ENCODE measurements at regions not wholly inside any gene's neighbourhood (a gene's known extent, or its start where the extent isn't known, plus 50 kb on each side); places are given as distances from the start of the nearest gene placed in this dataset.

DNA sequence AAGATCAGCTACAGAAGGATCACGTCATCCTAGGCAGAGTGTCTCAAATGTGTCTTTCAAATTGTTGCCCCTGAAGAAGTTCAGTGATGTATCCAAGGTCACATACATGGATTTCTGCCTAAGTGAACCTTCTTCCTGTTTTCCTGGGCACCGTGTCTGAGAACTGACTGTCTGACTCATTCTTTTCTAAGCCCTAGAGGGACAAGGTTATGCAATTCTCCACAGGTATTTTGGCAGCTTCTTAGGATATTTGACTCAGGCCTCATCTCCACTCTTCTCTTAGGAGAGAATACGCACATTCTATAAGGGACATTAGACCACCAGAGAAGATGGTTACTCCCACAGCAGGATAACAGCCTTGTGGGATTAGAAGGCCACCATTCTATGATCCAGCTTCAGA is 391.9 kb upstream of the THBS1 start:
- 30 to 34% methylated on average over 3 of the region's 3 CpGs for WGBS, 2 donors
- TF ChIP-seq, protein P1, sequence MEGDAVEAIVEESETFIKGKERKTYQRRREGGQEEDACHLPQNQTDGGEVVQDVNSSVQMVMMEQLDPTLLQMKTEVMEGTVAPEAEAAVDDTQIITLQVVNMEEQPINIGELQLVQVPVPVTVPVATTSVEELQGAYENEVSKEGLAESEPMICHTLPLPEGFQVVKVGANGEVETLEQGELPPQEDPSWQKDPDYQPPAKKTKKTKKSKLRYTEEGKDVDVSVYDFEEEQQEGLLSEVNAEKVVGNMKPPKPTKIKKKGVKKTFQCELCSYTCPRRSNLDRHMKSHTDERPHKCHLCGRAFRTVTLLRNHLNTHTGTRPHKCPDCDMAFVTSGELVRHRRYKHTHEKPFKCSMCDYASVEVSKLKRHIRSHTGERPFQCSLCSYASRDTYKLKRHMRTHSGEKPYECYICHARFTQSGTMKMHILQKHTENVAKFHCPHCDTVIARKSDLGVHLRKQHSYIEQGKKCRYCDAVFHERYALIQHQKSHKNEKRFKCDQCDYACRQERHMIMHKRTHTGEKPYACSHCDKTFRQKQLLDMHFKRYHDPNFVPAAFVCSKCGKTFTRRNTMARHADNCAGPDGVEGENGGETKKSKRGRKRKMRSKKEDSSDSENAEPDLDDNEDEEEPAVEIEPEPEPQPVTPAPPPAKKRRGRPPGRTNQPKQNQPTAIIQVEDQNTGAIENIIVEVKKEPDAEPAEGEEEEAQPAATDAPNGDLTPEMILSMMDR (IDR thresholded peaks at IDR 0.05), result no peak
- TF ChIP-seq POLR2A (IDR thresholded peaks at IDR 0.05), result no peak
- H3K4me3 ChIP-seq (ENCODE audit: low read depth, poor library complexity, severe bottlenecking), result no peak overlapping the region
- peak in 1 of 2 donors; percentile 37 for DNase-seq (ENCODE audit: low spot score in 2 of 2)
- intact Hi-C loops (cut with DNase I; ENCODE audit: low total_unique reads), result no loop called here

DNA sequence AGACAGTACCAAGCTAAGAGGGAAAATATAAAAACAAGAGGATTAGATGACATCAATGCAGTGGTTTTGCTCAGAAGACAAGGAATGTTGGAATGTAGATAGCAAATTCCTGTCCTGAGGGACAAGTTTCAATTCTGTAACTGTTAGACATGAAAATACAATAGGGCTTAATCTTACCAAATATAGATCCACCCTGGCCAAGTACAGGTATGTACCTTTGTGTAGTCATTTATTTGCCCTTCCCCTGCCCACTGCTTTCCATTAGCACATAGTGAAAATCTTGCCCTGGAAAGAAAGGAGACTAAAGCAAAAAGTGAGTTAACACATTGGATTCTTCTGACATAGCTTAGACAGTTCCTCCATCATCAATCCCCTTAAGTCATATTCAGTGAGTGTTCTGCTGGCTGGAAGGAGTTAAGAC is 389.0 kb upstream of the THBS1 start:
- H3K4me3 ChIP-seq (ENCODE audit: low read depth, poor library complexity, severe bottlenecking), result no peak overlapping the region
- intact Hi-C loops (cut with DNase I; ENCODE audit: low total_unique reads), result no loop called here
- TF ChIP-seq, protein P1 (IDR thresholded peaks at IDR 0.05), result no peak
- no peak for TF ChIP-seq POLR2A (IDR thresholded peaks at IDR 0.05)
- DNase-seq (ENCODE audit: low spot score in 2 of 2), result no peak

DNA sequence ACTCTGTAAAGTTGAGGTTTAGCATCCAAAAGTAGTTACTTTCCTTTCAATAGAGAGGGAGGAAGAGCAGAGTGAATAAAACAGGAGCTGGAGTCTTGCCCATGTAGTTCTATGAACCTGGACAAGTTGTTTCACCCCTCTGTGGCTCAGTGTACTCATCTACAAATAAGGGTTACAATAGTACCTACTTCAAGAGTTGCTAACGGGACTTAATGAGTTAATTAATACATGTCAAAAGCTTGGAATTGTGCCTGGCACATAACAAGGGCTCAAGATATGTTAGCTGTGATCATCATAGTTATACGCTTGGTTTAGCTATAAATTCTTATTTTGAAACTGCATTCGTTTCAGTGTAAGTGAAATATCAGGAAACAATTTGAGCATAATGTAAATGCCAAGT is 388.5 kb upstream of the THBS1 start:
- 38 to 45% methylated on average over 3 of the region's 3 CpGs for WGBS, 2 donors

DNA sequence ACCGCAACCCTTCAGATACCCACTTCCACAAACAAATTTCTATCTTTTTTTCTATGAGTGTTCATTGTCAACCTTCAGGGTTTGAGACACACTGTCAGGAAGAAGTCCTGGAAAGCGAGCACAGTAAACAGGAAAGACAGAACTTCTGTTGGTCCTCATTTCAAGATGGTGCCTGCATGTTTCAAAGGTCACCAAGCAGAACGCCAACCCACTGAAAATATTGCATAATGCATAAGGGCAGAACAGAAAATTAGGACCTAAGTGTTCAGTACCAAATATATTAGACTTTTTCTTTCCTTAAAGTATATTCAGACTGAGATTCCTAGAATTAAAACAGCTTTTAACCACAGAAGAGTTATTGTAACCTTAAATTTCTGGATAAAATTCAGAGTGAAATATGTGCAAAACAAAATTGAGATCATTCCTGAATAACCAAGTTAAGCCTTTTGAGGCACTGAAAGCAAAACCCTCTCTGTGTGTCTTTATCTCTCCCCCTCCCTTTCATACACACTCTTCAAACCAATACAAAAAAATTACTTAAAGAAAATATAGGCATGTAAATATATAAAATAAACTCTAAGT is 387.8 kb upstream of the THBS1 start:
- H3K4me3 ChIP-seq (ENCODE audit: low read depth, poor library complexity, severe bottlenecking), result no peak overlapping the region
- intact Hi-C loops (cut with DNase I; ENCODE audit: low total_unique reads), result no loop called here
- DNase-seq (ENCODE audit: low spot score in 2 of 2), result no peak
- TF ChIP-seq, protein P1 (IDR thresholded peaks at IDR 0.05), result no peak
- TF ChIP-seq POLR2A (IDR thresholded peaks at IDR 0.05), result no peak
- 89 to 90% methylated on average over 3 of the region's 3 CpGs for WGBS, 2 donors

More for the DNA sequence above, 388.5 kb upstream of the THBS1 start:
- DNase-seq (ENCODE audit: low spot score in 2 of 2), result no peak
- H3K4me3 ChIP-seq (ENCODE audit: low read depth, poor library complexity, severe bottlenecking), result no peak overlapping the region
- no peak for TF ChIP-seq POLR2A (IDR thresholded peaks at IDR 0.05)
- TF ChIP-seq, protein P1 (IDR thresholded peaks at IDR 0.05), result no peak
- intact Hi-C loops (cut with DNase I; ENCODE audit: low total_unique reads), result no loop called here

DNA sequence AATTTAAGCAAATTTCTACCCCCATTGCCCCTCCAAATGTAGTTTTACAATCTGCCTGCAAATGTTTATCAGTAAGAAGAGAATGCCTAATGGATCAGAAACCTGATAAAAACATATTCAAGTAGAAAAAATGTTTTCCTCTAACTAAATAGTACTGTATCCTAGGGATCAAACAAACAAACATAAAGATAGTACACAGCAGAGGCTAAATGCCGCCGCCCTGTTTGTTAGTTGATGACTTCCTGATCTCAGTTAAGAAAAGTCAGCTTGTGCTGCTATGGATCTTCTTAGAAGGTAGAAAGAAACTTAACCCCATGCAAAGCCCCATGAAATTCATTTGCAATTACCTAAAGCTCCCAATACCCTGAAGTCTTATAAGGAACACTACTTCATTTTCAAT is 387.3 kb upstream of the THBS1 start:
- no peak for DNase-seq (ENCODE audit: low spot score in 2 of 2)
- no peak for TF ChIP-seq POLR2A (IDR thresholded peaks at IDR 0.05)
- no peak overlapping the region for H3K4me3 ChIP-seq (ENCODE audit: low read depth, poor library complexity, severe bottlenecking)
- WGBS, 2 donors, result 73 to 82% methylated on average over 2 of the region's 2 CpGs
- intact Hi-C loops (cut with DNase I; ENCODE audit: low total_unique reads), result no loop called here

DNA sequence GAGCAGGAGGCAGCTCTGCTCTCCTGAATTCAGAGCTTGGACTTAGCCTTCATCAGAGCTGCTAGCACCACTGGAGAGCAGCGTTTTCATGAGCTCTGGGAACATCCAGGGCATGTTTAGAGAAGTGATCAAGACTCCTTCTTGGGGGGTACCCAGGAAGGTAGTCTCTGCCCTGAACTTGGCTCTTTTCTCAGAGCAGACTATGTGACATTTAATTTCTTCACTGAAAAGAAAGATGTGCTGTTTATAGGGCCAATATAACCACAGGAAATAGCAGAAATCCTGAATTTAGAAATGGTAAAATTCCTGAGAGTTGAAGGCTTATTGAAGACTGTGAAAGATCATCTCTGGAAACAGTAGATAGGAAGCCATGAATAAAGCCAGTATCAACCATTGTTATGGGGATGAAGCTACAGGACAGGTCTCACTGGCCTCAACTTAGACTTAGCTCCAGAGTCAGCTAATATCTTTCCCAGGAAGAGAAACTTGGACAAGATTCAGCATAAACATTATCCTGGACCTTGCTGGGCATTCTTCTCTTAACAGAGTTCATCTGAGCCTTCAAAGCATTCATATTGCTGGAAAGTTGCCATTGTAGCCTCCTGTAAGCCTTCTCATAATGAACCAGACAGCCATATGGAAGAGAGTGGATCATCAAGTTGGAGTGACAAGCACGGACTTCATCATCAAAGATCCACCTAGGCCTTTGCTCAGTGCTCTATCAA is 386.6 kb upstream of the THBS1 start:
- DNase-seq (ENCODE audit: low spot score in 2 of 2), result no peak
- TF ChIP-seq POLR2A (IDR thresholded peaks at IDR 0.05), result no peak
- TF ChIP-seq, protein P1 (IDR thresholded peaks at IDR 0.05), result no peak
- WGBS, 2 donors, result 81 to 89% methylated on average over 2 of the region's 2 CpGs
- H3K4me3 ChIP-seq (ENCODE audit: low read depth, poor library complexity, severe bottlenecking), result no peak overlapping the region
- intact Hi-C loops (cut with DNase I; ENCODE audit: low total_unique reads), result no loop called here

All from lower leg skin (tissue), 4 donors.